Natural killer cell (primary cell): ENCODE measurements at regions not wholly inside any gene's neighbourhood (a gene's known extent, or its start where the extent isn't known, plus 50 kb on each side); places are given as distances from the start of the nearest gene placed in this dataset.

ENCODE experiments used
- ATAC-seq, 3 donors: fragments of 150-1000 bp in 2 of 3; fragments of 200-7000 bp in 1 of 3; cut with Tn5 transposase; 1 replicate in 1 of 3; 2 replicates in 2 of 3; pipeline ENCODE4 v1.10.0; 2021; ENCODE audit warnings: mild to moderate bottlenecking in 2 of 3, moderate library complexity in 2 of 3
- DNase-seq, 2 donors: peaks; one replicate each; pipeline versions ENCODE4 v3.0.0 to v3.0.0-alpha.2; 2013 to 2021; ENCODE audit warnings: mixed read lengths in 1 of 2
- H3K27ac ChIP-seq: one replicate; pipeline ENCODE4 v1.5.1; 2013; ENCODE audit warnings: mild to moderate bottlenecking, low read length
- H3K27me3 ChIP-seq: one replicate; pipeline ENCODE4 v1.6.1; 2013; ENCODE audit warnings: low read length; ENCODE audit not compliant: control insufficient read depth, insufficient read depth
- H3K36me3 ChIP-seq: one replicate; pipeline ENCODE4 v1.6.1; 2013; ENCODE audit warnings: low read length; ENCODE audit not compliant: control insufficient read depth, insufficient read depth
- H3K4me1 ChIP-seq: one replicate; pipeline ENCODE4 v1.6.1; 2013; ENCODE audit warnings: low read length; ENCODE audit not compliant: control insufficient read depth, insufficient read depth
- H3K4me3 ChIP-seq: one replicate; pipeline ENCODE4 v1.5.1; 2013; ENCODE audit warnings: low read length
- H3K9me3 ChIP-seq: one replicate; pipeline ENCODE4 v1.6.1; 2013; ENCODE audit warnings: low read length; ENCODE audit not compliant: control insufficient read depth, insufficient read depth
- H3K27ac Mint-ChIP-seq, 2 donors: one replicate each; pipeline ENCODE4 v1.8.0; 2022; ENCODE audit warnings: mild to moderate bottlenecking in 2 of 2, mixed read lengths in 2 of 2, moderate library complexity in 1 of 2
- H3K27me3 Mint-ChIP-seq, 2 donors: one replicate each; pipeline ENCODE4 v1.8.0; 2022; ENCODE audit warnings: low read depth in 2 of 2, mixed read lengths in 2 of 2
- H3K36me3 Mint-ChIP-seq: one replicate; pipeline ENCODE4 v1.8.0; 2022; ENCODE audit warnings: mixed read lengths
- H3K4me1 Mint-ChIP-seq, 2 donors: one replicate each; pipeline ENCODE4 v1.8.0; 2022; ENCODE audit warnings: mixed read lengths in 2 of 2
- H3K4me3 Mint-ChIP-seq: one replicate; pipeline ENCODE4 v1.8.0; 2022; ENCODE audit warnings: mild to moderate bottlenecking, moderate library complexity, mixed read lengths
- H3K9me3 Mint-ChIP-seq, 2 donors: one replicate each; pipeline ENCODE4 v1.8.0; 2022; ENCODE audit warnings: mixed read lengths in 2 of 2
- WGBS: methylation state at CpG from one replicate; pipeline ENCODE4 v1.1.7; 2013; ENCODE audit warnings: missing lambda C conversion rate; ENCODE audit not compliant: insufficient coverage; 5-methylcytosine and 5-hydroxymethylcytosine counted together
- intact Hi-C: fragments of 100-400 bp; cut with micrococcal nuclease; formaldehyde crosslinking; loops from one replicate; pipeline ENCODE4 v1.14.2; 2022
- TF ChIP-seq, protein P1 (sequence below): fragments of 200-600 bp; IDR thresholded peaks from one replicate; pipeline ENCODE4 v1.8.0; 2022; ENCODE audit warnings: antibody characterized with exemption

GRCh38 chr12:59973515-59973914, 377.7 kb downstream of the SLC16A7 start:
- H3K27me3 Mint-ChIP-seq, result no peaks in the 10 kb centered on the region
- ATAC-seq, result no peak

GRCh38 chr12:59977779-59978178, 381.9 kb downstream of the SLC16A7 start:
- H3K4me1 ChIP-seq, result no peaks in the 10 kb centered on the region
- Mint-ChIP-seq H3K4me3 (no peak overlapping the region), H3K27ac (no peak overlapping the region), H3K36me3 (peaks cover 3% of the 10 kb centered on the region), H3K9me3 (peaks cover 9 to 10% of the 10 kb centered on the region in 2 donors), H3K4me1 (no peaks in the 10 kb centered on the region), H3K27me3 (no peaks in the 10 kb centered on the region)
- no peak overlapping the region for H3K4me3 ChIP-seq
- DNase-seq (no peak), ATAC-seq (no peak)
- no peaks in the 10 kb centered on the region for H3K36me3 ChIP-seq
- intact Hi-C loops, result no loop called here
- TF ChIP-seq, protein P1, sequence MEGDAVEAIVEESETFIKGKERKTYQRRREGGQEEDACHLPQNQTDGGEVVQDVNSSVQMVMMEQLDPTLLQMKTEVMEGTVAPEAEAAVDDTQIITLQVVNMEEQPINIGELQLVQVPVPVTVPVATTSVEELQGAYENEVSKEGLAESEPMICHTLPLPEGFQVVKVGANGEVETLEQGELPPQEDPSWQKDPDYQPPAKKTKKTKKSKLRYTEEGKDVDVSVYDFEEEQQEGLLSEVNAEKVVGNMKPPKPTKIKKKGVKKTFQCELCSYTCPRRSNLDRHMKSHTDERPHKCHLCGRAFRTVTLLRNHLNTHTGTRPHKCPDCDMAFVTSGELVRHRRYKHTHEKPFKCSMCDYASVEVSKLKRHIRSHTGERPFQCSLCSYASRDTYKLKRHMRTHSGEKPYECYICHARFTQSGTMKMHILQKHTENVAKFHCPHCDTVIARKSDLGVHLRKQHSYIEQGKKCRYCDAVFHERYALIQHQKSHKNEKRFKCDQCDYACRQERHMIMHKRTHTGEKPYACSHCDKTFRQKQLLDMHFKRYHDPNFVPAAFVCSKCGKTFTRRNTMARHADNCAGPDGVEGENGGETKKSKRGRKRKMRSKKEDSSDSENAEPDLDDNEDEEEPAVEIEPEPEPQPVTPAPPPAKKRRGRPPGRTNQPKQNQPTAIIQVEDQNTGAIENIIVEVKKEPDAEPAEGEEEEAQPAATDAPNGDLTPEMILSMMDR, result no peak
- H3K27me3 ChIP-seq, result no peaks in the 10 kb centered on the region
- H3K27ac ChIP-seq, result no peak overlapping the region
- no peaks in the 10 kb centered on the region for H3K9me3 ChIP-seq
- WGBS, result 54% methylated on average over 4 of the region's 4 CpGs

More at GRCh38 chr12:59973515-59973914, 377.7 kb downstream of the SLC16A7 start:
- Histone ChIP-seq H3K27ac (no peak overlapping the region), H3K4me1 (no peaks in the 10 kb centered on the region), H3K36me3 (no peaks in the 10 kb centered on the region), H3K27me3 (no peaks in the 10 kb centered on the region), H3K4me3 (no peak overlapping the region), H3K9me3 (no peaks in the 10 kb centered on the region)
- Mint-ChIP-seq H3K4me3 (no peak overlapping the region), H3K4me1 (no peaks in the 10 kb centered on the region), H3K36me3 (no peaks in the 10 kb centered on the region), H3K27ac (no peak overlapping the region), H3K9me3 (peaks cover 8 to 9% of the 10 kb centered on the region in 2 donors)
- DNase-seq, result no peak
- TF ChIP-seq, protein P1, result no peak
- 72% methylated on average over 2 of the region's 2 CpGs for WGBS
- intact Hi-C loops, result no loop called here

- Histone ChIP-seq H3K9me3 (no peaks in the 10 kb centered on the region), H3K27ac (no peak overlapping the region), H3K4me1 (no peaks in the 10 kb centered on the region), H3K4me3 (no peak overlapping the region), H3K27me3 (no peaks in the 10 kb centered on the region), H3K36me3 (no peaks in the 10 kb centered on the region)
- no CpG with 5 or more reads among the region's 1 CpG for WGBS
- no peak overlapping the region for H3K27ac Mint-ChIP-seq
- DNase-seq (no peak), ATAC-seq (no peak)
- peaks cover 13 to 14% of the 10 kb centered on the region in 2 donors for H3K9me3 Mint-ChIP-seq
- TF ChIP-seq, protein P1, result no peak
- no peaks in the 10 kb centered on the region for H3K4me1 Mint-ChIP-seq
- no peak overlapping the region for H3K4me3 Mint-ChIP-seq
- peaks cover 7% of the 10 kb centered on the region for H3K36me3 Mint-ChIP-seq
- intact Hi-C loops, result no loop called here
- no peaks in the 10 kb centered on the region for H3K27me3 Mint-ChIP-seq
Observed at GRCh38 chr12:59980476-59980875, 384.6 kb downstream of the SLC16A7 start.

- H3K4me3 ChIP-seq, result no peak overlapping the region
- no peak overlapping the region for H3K27ac ChIP-seq
- intact Hi-C loops, result no loop called here
- no peak overlapping the region for H3K4me3 Mint-ChIP-seq
- peaks cover 6 to 12% of the 10 kb centered on the region in 2 donors for H3K9me3 Mint-ChIP-seq
- TF ChIP-seq, protein P1, result no peak
- no peaks in the 10 kb centered on the region for H3K27me3 ChIP-seq
- no peaks in the 10 kb centered on the region for H3K36me3 ChIP-seq
- ATAC-seq, result no peak
- no peak for DNase-seq
- no peaks in the 10 kb centered on the region for H3K36me3 Mint-ChIP-seq
- no peaks in the 10 kb centered on the region for H3K4me1 Mint-ChIP-seq
- no peaks in the 10 kb centered on the region for H3K4me1 ChIP-seq
- H3K9me3 ChIP-seq, result no peaks in the 10 kb centered on the region
- WGBS, result 77% methylated on average over 4 of the region's 4 CpGs
- H3K27me3 Mint-ChIP-seq, result no peaks in the 10 kb centered on the region
- H3K27ac Mint-ChIP-seq, result no peak overlapping the region
Observed at GRCh38 chr12:59999291-59999690, 403.5 kb downstream of the SLC16A7 start.
